ENCODE measurements at regions not wholly inside any gene's neighbourhood (a gene's known extent, or its start where the extent isn't known, plus 50 kb on each side); places are given as distances from the start of the nearest gene placed in this dataset.

GRCh38 chr6:15781333-15781732 lies 118.5 kb upstream of the DTNBP1 start:
- TF ChIP-seq CTCF (conservative IDR thresholded peaks at IDR 0.05; ENCODE audit: low read length) (no peak), EZH2phosphoT487 (IDR thresholded peaks at IDR 0.05; ENCODE audit: borderline replicate concordance, low read depth, low read length) (no peak)

Measured in OCI-LY7 (cell line).